OCI-LY1 (cell line): ENCODE measurements at regions not wholly inside any gene's neighbourhood (a gene's known extent, or its start where the extent isn't known, plus 50 kb on each side); places are given as distances from the start of the nearest gene placed in this dataset.

ENCODE experiments used
- CTCF ChIP-seq: fragments of 200-600 bp; sonication (generic), shearing (Covaris generic); IDR thresholded peaks from 2 replicates; pipeline ENCODE4 v1.5.1; 2017; ENCODE audit warnings: mild to moderate bottlenecking, antibody characterized with exemption, low read length, moderate library complexity, mixed read lengths
- EZH2 ChIP-seq: fragments of 200-600 bp; sonication (generic), shearing (Covaris generic); IDR thresholded peaks from 2 replicates; pipeline ENCODE4 v1.8.0; 2017; ENCODE audit warnings: borderline replicate concordance, mixed run types, mild to moderate bottlenecking, antibody characterized with exemption, low read length, moderate library complexity, mixed read lengths

GRCh38 chr6:164905311-164905710 is 404.1 kb downstream of the C6orf118 start:
- TF ChIP-seq CTCF (no peak), EZH2 (no peak)
